C1 segment of cervical spinal cord (tissue), 14 donors: ENCODE measurements at regions not wholly inside any gene's neighbourhood (a gene's known extent, or its start where the extent isn't known, plus 50 kb on each side); places are given as distances from the start of the nearest gene placed in this dataset.
A peak's percentile ranks its signal among the peaks of the same experiment; 100 is the strongest.

Source experiments
- DNase-seq, 14 donors: peaks; one replicate each; lab custom pipeline; 2025; lab: John Stamatoyannopoulos, UW

GRCh38 chr10:47104786-47105385 is 193.7 kb downstream of the PTPN20 start:
- DNase-seq = no peak

GRCh38 chr10:47107007-47107747 is 192.8 kb upstream of the GDF10 start:
- no peak for DNase-seq

GRCh38 chr10:47109906-47110305 is 190.1 kb upstream of the GDF10 start:
- no peak for DNase-seq

GRCh38 chr10:47111329-47111862 is 188.6 kb upstream of the GDF10 start:
- no peak for DNase-seq

DNA sequence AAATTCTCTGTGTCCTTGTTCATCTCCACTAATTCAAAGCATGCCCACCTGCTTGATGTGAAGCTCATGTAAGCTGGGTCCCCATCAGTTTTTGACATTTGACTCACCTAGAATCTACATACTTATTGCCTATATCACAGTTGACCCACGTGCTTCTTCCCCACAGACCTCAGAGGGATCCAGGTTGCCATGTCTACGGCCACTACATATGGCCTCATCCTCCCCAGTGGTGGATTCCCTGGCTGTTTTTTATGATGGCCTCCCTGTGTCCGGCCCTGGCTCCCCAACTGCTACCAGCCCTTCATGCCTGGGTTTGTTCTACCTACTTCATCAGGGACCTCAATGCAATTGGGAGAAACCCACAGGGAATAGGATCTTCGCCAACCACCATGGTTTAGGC is 187.4 kb upstream of the GDF10 start:
- no peak for DNase-seq

DNA sequence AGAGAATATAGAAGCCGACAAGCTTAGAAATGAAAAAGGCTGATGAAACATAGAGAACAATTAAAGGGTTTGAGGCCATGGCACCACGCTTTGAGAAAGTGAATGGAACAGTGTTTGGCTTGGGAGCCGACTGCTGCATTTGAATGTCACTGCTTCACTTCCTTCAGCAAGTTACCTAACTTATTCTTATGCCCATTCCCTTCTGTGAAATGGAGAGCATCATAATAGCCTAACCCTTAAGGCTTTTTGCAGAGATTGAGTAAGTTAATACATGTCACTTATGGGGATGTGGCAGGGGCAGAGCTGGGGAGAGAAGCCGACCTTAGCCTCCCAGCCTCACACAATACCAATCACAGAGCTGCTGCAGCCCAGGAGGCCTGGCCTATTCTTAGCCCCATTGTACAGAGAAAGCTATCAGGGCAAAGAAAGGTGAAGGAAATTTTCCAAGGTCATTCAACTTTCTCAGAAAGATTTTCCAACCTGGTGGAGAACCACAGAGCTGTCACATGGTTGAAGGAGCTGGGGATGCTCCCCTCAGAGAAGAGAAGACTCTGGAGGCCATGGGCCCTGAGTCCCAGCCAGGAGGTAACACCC is 186.0 kb upstream of the GDF10 start:
- DNase-seq = no peak

GRCh38 chr10:47114680-47115186 is 185.3 kb upstream of the GDF10 start:
- no peak for DNase-seq

DNA sequence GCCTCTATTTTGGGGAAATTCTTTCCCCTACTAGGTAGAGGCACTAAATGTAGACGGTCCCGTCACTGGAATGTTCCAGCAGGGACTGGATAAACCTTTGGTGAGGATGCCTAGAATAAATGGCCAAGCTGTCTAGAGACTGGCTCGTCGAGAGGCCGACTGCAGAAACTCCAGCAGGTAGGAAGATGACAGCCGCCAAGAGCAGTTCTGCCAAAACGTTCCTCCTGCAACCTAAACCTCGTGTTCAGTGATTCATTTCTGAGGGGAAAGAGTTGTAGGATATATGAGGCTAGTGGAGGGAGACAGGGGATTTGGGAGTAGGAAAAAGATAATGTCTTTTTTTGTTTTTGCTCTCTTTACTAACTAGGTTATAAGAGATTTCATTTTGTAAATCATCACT is 184.7 kb upstream of the GDF10 start:
- no peak for DNase-seq

DNA sequence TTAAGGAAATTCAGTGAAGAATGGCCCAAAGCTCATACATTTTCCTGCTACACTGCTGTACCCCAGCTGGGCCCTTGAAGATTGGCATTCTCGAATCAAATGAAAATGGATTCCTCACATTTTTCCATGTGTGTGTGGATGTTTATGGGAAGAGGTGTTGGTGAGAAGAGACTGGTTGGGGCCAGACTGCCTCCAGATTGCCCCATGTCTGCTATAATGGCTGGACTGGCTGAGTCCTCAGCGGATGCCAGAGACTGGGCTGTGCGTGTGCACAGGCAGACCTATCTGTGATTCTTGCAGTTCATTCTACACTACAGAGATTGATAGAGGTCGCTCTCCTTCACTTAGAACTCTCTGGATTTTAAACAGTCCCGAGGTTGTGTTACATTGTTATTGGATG is 183.6 kb upstream of the GDF10 start:
- no peak for DNase-seq

- DNase-seq = no peak
Measured at GRCh38 chr10:47118326-47118725, 181.7 kb upstream of the GDF10 start.

- DNase-seq = no peak
Measured at GRCh38 chr10:47121336-47121735, 178.7 kb upstream of the GDF10 start.

- no peak for DNase-seq
Measured at GRCh38 chr10:47123716-47124288, 176.2 kb upstream of the GDF10 start.

DNA sequence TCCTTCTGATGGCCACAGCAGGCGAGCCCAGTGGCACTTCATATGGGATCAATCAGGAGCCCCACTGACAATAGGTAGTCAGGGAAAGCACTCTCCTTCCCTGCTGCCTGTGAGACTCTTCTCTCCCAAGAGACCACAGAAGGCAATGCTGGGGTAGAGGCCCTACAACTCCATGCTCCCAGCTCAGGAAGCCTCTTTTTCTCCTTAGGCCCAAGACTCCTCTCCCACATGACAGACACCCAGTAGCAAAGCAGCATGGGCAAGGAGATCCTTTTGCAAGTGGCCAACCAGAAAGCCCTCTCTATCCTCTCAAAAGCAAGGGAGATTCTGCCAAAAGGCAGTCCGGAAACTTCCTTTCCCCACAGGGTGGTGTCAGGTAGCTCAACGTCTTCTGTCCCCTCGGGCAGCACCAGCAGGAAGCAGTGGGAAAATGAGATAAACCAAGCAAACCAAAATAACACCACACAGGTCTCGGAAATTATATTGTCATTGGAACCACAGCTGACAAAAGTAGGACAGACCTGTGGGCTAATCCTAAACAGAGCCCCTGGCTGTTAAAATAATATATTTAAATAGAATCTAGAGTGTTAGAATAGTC is 172.7 kb upstream of the GDF10 start:
- no peak for DNase-seq

- no peak for DNase-seq
Measured at GRCh38 chr10:47130491-47130890, 169.5 kb upstream of the GDF10 start.

DNA sequence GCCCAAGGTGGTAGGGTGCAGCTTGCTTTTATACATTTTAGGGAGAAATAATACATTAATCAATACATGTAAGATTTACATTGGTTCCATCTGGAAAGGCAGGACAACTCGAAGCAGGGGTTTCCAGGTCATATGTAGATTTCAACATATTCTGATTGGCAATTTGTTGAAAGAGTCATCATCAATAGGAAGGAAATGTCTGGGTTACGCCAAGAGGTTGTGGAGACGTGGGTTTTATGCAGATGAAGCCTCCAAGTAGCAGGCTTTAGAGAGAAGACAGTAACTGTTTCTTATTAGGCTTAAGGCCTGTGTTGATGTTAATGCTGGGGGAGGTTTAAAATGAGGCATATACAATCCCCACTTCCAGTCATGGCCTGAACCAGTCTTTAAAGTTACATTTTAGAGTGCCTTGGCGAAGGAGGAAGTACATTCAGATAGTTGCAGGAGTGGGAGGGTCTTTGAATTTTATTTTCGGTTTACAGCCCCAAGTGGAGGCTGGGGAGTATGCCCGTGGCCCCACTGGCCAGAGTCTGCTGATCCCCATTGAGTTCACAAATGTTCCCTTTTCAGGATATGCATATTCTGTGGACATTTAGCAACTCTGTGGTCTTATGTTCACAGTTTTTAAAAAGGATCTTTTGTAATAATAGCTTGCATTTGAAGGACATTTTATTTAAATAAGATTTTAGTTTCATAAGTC is 166.0 kb upstream of the GDF10 start:
- no peak for DNase-seq

DNA sequence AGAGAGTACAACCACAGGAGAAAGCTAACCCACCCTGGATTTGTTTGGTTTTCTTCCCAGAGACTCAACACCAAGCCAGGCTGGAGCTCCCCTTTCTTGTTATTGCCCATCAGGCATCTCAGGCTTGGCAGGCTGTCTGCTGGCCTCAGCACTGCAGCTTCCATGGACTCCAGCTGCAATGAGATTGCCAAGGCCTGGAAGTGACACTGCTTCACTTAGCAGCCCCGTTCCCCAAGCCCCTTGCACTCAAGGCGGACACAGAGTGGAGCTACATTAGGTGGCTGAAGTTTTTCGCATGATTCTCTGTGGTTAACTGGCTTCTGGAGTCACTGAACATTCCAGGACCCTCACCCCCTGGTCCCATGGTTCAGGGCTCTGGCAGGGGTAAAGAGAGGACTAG is 163.1 kb upstream of the GDF10 start:
- peak in 2 of 14 donors; percentile 6 to 26 for DNase-seq

DNA sequence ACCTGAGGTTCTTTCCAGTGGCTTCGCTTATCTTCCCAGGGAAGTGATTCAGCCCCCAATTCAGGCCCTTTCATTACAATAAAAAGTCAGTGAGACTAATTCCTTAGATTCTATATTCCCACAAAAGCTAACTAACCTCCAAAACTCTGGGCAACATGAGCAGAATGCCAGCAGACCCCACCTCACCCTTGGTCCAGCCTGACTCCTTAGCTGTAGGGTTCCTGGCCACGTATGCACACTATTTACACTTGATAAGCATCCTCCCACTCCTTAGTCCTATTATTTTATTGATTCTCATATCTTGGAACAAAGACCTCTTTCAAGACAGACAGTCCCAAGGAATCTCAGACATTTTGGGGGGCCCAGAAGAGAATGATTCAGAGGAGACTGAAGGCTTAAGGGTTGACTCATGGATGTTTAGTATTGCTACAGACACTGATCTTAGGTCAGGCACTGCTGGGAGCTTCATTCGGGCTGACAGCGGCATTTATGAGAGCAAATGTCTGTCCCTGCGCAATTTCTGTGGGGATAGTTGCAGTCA is 162.6 kb upstream of the GDF10 start:
- no peak for DNase-seq

- DNase-seq = no peak
Measured at GRCh38 chr10:47139121-47139520, 160.9 kb upstream of the GDF10 start.

DNA sequence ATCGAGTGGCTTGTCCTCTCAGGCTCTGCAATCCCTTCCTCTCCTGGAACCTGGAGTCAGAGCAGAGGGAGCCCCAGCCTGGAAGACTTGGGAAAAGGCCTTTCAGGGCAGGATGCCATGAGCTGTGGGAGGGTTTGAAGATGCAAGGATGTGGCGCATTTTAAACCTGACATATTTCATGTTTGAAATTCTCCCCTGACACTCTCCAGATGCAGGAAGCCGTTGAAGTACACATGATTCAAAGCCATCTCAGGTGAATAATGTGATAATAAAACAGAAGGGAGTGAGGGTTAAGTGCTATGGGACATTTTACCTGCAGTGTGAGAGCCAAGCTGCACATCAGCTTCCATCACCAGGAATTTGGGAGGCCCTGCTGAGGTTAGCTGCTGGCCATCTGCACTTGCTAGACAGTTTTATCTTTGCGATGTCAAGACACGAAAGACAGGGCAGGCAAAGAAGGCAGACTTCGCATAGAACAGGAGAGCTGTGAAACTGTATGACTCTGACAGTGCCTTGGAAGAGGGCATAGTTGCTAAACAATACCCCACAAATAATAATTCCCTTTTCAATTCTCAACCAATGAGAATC is 159.1 kb upstream of the GDF10 start:
- no peak for DNase-seq

GRCh38 chr10:47141349-47141748 is 158.6 kb upstream of the GDF10 start:
- DNase-seq = no peak

- DNase-seq = no peak
Measured at GRCh38 chr10:47143072-47143471, 156.9 kb upstream of the GDF10 start.
